ENCODE measurements at regions not wholly inside any gene's neighbourhood (a gene's known extent, or its start where the extent isn't known, plus 50 kb on each side); places are given as distances from the start of the nearest gene placed in this dataset.
"Not testable (repeated sequence)": the region's sequence is repeated elsewhere in the genome, so short reads cannot be mapped to it uniquely, and the experiment has no call there.

DNA sequence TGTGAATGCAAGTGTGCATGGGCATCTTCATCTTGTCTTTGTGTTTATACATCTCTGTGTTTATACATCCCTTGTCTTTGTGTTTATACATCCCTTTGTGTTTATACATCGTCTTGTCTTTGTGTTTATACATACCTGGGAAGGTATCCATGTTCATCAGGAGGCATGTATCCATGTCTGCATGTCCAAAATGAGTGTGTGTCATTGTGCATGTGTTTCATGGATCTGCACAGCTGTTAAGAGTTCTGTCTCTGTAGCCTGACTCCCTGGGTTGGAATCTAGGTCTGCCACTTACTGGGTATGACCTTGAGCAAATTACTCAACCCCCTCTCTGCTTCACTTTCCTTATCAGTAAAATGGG is 50.1 kb upstream of the SIRPA start:
- DNase-seq (ENCODE audit: low read depth in 2 of 2), result no peak

DNA sequence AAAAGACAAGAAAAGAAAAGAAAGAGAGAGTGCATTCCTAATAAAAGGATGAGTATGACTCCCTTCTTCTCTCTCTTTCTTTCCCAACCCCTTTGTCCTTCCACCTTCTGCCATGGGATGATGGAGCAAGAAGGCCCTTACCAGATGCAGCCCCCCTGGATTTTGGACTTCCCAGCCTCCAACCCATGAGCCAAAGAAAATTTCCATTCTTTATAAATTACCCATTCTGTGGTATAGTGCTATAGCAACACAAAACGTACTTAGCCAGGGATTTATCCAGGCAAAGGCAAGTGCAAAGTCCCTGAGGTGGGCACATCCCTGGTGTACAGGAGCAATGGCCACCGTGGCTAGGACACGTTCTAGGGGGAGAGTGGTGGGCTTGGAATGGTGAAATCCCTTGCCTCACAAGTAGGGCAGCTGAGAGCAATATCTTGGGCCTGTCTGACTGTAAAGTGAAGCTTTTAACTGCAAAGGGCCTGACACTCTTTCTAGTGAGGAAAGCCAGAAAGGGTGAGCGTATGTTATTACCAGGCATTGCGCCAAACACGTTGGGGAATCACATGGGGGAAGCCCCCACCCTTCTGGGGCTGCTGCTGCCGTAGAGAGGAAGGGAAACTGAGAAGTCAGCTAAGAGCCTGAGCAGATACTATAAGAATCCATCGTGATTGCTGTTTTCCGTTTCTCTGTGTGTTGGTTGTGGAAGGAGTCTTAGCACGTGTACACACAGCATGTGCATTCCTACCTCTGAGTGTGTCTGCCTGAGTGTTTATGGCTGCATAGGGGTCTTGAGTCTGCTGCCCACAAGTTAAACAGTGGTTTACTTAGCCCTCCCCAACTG is 50.7 kb upstream of the SIRPA start:
- peak; percentile 13 to 23 for DNase-seq (ENCODE audit: low read depth in 2 of 2)

DNA sequence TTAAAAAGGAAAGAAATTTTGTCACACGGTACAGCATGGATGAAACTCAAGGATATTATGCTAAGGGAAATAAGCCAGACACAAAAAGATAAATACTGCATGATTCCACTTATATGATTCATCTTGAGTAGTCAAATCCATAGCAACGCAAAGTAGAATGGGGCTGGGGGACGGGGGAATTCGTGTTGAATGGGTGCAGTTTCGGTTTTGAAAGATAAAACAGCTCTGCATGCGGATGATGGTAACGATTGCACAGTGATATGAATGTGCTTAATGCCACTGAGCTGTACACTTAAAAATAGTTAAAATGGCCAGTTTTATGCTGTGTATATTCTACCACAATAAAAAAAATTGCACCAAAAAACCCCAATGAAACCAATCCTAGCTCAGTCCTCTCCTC is 52.9 kb upstream of the SIRPA start:
- DNase-seq (ENCODE audit: low read depth in 2 of 2), result no peak

DNA sequence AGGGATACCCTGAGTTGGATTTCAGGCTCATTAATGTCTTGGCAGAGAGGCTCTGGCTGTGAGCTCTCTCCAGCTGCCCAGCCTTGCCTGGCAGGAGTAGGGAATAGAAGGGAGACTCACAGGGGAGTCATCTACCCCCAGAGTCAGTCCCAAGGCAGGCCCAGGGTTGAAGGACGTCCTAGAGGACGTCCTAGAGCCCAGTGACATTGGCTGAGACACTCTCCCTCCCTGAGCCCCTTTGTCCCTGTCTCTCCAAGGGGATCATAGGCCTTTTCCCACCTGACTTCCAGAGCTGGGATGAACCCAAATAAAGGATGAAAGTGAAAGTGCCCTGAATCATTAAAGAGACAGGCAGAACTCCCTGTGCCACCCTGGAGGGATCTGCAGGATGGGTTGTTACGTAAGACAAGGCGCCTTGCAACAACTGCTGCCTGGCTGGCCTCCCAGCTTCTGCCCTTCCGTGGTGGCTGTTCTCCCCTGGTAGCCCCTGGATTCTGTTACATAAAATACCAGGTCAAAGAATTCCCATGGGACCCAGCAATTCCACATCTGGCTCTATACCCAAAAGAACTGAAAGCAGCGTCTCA is 53.6 kb upstream of the SIRPA start:
- no peak for DNase-seq (ENCODE audit: low read depth in 2 of 2)

DNA sequence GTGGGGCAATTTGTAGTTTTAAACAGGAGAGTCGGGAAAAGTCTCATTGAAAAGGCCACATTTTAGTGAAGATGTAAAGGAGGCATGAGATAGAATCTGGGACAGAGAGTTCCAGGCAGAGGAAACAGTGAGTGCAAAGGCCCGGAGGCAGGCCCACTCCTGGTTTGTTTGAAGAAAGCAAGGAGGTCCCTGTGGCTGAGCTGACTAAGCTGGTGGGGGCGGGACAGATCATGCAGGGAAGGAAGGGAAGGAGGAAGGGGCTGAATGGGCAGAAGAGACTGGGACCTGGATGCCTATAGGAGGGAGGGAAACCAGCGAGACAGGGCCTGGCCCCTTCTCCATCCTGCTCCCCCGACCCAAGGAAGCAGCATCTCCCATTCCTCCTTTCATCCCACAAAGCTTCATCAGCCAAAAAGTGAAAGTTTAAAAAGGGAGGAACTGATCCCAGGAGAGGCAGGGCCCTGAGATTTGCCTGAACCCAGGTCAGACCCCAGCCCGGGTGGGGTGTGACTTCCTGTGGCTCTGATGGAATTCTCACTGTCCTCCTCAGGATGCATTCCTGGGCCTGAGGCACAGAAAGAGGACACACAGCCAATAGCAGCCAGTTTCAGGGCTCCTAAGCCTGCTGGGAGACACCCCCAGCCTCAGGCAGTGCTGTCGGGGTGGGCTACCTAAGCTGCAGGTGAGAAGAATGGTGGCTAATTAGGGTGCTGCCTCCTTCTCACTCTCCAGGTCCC is 54.2 kb upstream of the SIRPA start:
- DNase-seq (ENCODE audit: low read depth in 2 of 2), result no peak

DNA sequence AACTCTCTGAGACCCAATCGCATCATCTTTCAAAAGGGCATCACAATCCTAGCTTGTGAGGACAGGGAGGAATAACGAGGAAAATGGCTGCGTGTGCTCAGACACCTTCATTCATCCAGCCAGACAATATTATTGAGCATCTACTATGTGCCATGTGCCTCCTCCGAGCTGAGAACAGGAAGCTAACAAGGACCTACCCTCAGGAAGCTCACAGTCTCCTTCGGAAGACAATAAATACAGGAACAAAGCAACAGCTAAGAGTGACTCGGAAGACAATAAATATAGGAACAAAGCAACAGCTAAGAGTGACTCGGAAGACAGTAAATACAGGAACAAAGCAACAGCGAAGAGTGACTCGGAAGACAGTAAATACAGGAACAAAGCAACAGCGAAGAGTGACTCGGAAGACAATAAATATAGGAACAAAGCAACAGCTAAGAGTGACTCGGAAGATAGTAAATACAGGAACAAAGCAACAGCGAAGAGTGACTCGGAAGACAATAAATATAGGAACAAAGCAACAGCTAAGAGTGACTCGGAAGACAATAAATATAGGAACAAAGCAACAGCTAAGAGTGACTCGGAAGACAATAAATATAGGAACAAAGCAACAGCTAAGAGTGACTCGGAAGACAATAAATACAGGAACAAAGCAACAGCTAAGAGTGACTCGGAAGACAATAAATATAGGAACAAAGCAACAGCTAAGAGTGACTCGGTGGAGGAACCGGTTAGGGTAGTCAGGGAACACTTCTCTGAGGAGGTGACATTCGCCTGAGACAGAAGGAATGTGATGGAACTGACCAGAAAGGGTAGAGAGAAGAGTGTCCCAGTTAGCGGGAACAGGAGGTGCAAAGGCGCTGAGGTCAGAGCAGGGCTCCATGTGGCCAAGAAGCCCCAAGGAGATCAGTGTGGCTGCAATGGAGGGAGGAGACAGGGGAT is 55.6 kb upstream of the SIRPA start:
- DNase-seq (ENCODE audit: low read depth in 2 of 2), result not testable (repeated sequence)

DNA sequence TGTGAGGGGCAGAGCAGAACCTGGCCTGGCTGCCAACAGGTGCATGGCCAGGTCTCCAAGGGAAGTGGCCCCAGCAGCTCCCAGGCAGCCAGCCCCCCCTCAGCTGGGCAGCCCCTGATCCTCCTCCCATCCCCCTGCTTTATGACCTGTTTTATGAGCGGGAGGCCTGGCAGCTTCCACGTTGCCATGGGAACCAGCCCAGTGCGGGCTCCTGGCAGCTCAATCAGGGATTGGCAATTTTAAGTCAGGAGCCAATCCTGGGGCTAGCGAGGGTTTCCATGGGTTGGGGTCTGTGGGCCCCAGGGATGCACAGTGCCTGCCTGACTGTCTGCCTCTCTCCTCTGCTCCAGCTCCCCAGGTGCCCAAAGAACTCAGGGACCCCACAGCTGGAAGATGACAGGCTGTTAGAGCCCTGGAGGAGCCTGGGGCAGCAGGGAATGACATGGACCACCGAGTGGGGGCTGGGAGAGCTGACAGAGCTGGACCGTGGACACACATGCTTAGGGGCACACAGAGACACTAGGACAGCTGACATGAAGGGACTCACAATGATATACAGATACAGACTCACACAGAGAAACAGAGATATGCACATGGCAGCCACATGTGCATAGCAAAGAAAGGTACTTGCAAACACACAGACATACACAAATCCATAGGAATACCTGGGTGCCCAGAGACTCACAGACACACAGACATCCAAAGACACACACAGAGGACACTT is 56.5 kb upstream of the SIRPA start:
- no peak for DNase-seq (ENCODE audit: low read depth in 2 of 2)

DNA sequence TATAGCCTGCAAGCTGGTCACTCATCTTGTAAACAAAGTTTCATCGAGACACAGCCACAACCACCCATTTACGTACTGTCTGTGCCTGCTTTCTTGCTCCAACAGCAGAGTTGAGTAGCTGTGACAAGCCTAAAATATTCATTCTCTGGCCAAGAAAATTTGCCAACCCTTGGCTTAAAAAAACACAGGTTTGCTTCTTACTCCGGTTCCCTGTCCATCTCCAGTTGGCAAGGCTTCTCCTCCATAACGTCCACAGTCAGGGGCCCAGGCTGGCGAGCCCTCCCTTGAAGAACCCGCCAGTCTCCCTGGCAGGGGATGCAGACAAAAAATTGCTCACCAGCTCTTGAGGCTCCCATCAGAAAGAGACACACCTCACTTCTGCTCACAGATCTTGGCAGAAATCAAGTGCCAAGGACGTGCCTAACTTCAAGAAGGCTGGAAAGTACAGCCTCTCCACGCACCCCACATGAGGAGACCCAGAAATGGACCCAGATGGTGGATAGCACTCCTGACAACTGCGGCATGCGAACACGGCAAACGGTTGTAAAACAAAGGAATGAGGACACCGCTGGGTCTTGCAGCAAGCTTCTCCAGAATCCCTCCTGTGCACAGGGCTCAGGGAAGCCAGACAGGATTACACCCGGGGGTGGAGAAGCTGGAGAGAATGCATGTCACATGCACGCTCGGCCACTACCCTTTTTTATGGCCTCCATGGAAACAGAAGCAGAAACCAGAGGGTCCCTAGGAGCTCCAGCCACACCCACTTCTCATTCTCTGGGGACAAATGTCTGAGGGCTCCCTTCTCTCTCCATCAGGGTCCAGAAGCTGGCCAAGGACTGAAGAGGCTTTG is 59.8 kb upstream of the SIRPA start:
- no peak for DNase-seq (ENCODE audit: low read depth in 2 of 2)

DNA sequence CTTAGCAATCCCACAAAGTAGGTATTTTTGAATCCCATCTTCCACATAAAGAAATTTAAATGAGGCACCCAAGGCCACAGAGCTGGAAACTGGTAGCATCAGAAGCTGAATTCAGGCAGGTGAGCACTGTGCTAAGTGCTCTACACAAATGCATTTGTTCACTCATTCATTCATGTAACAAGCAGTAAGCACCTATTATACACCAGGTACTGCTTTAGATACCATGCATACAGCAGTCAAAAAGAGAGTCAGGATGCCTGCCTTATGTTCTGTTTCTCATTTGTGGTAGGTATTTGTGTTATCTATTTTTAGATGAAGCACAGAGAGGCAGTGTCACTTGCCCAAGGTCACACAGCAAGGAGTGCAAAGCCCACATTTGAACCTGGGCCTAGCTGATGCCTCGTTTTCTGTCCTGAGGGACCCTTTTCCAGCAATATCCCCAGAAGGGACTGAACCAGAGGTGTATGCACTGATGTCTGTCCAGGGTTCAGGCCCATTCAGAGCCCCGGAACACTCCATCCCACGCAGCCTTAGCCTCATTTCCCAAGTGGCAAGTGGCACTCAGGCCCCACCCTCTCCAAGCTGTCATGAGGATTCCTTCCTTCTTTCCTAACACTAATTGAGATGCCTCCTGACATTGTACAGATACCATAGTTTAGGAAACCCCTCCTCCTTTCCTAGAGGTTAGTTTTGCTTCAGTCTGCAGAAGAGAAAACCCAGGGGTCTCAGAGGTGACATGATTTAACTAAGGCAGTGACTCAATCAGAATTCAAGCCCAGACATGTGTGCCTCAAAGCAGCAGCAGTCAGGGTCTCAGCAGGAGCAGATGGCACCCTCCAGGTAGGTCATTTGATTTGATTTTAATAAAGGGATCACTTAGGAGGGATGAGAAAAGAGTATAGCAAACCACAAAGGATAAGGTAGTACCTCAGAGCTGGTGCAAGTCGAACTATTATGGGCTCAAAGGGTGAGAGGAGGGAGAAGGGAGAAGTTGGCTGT is 61.2 kb upstream of the SIRPA start:
- no peak for DNase-seq (ENCODE audit: low read depth in 2 of 2)

DNA sequence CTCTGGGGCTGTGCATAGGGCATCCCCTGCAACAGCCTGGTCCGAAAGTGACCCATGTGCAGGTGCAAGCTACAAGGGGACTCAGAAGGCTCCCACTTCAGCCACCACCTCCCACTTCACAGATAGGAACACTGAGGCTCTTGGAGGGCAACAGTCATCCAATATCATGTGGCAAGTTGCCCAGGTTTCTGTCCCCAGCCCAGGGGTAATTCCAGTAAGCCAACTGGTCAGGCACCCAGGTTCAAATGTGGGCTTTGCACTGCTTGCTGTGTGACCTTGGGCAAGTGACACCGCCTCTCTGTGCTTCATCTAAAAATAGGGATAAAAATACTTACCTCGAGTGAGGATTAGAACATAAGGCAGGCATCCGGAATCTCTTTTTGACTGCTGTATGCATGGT is 62.0 kb upstream of the SIRPA start:
- DNase-seq (ENCODE audit: low read depth in 2 of 2), result no peak

DNA sequence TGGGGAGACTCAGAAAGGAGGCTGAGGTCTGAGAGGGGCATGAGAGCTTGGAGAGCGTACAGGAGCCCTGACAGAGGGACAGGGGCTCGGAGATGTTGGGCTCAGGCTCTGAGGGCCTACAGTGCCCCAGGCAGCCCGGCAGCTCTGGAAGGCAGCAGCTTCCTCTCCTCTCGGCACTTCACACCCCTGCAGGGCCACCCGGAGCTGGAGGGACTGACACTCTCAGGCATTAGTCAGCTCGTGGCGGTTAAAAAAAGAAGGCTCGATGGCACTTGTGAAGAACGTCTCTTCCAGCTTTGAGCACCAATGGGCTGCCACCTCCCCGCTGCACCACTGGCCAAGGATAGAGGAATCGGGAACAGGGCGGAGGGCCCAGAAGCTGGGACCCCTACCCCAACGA is 62.6 kb upstream of the SIRPA start:
- DNase-seq (ENCODE audit: low read depth in 2 of 2), result no peak

DNA sequence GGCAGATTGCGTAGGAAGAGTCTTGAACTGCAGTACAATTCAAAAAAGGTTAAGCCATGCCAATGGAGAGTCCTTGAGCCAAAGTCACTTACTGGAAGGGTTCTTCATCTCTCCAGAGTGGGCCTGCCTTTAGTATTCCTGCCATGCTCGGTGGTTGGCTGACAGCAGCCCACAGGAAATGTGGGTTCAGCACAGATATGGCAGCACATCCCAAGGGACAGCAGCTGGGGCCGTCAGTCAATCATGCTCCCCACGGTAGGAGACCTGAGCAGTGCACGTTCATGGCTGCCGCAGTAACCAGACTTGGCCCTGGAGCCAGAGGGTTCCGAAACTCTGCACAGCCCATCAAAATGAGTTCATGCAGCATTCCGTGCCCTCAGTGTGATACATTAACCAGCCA is 63.6 kb upstream of the SIRPA start:
- no peak for DNase-seq (ENCODE audit: low read depth in 2 of 2)

DNA sequence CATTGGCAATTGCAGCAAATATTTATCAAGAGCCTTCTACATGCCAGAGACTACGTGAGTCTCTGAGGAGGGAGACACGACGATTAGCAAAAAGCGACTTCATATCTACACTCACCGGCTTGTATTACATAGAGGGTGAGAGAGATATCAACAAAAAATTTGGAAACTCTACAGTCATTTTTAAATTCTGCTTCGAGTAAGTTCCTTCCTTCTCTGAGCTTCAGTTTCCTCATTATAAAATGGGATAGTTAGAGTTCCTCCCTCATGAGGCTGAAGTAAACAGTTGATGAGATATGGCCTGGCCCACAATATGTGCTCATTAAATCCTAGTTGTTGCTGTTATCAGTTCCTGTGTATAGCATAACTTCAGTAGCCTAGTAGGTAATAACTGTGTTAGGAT is 64.1 kb upstream of the SIRPA start:
- no peak for DNase-seq (ENCODE audit: low read depth in 2 of 2)

DNA sequence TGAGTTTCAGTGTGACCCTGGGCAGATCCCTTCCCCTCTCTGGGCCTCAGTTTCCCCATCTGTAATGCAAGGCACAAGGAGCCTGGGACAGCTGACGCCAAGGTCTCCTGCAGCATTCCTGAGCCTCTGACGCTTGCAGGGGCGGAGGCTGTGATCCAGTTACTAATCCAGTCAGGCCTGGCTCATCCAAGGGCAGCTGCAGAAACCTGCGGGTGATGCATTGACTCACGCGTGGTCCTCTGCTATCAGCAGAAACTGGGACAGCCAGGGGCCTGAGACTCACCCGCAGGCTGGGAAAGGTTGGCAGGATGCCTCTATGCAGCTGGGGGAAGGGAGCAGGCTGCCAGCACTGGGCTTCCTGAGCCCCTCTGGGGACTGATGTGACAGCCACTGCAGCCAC is 65.0 kb upstream of the SIRPA start:
- DNase-seq (ENCODE audit: low read depth in 2 of 2), result no peak

DNA sequence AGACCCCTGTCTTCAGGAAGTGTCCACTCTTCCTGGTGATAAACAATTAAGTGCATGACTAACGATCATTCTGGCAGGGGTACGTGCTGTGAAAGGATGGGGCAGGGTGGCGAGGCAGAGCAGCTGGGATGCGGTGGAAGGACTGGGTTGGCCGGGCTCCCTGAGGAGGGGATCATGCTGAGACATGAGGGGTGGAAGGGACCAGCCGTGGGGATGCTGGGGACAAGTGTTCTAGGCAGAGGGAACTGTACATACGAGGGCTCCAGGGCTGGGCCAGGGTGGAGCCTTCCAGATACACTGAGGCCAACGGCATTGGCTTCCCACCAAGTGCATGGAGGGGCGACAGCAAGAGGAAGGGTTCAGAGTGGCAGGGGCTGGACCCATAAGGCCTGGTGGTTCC is 65.7 kb upstream of the SIRPA start:
- no peak for DNase-seq (ENCODE audit: low read depth in 2 of 2)

DNA sequence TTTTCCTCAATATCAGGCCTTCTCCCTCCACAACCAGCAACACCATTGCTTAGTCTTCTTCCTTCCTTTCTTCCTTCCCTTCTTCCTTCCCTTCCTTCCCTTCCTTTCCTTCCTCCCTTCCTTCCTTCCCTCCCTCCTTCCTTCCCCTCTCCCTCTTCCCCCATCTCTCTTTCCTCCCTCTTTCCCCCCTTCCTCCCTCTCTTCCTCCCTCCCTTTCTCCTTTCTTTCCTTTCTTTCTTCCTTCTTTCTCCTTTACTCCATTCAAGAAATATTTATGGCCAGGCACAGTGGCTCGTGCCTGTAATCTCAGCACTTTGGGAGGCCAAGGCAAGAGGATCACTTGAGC is 66.4 kb upstream of the SIRPA start:
- DNase-seq (ENCODE audit: low read depth in 2 of 2), result no peak

DNA sequence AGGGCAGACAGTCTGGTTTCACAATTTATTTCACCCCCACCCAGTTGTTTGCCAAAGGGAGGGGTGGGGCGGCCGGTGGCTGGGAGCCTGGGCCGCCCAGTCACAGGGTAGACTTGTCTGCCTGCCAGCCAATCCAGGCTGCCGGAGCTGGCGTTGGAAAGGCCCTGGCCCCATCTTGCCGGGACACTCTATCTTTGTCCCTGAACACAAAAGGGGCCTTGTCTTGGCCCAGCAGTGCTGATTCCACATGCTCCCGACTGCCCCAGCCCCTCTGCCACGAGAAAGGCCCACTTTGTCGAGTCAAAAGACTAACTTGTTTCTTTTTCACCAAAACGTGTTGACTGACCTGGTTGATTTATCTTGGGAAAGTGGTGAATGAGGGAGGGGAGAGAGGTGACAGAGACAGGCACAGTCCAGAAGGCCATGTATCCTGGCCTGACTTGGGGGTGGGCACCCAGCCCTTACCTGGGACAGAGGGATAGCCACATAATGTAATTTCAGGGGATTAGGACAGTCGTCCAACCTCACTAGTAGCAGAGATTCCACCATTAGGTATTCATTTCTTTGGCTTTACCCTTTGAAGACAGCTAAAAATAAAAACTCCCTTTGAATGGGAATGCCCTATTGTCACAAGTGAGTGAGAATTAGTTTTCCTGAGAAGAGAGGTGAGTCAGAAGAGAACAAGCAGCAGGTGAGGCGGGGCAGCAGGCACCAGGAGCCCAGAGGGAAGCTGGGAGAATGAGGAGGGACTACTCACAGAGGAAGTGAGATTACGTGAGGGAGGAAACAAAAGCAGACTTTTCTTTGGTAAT is 67.0 kb upstream of the SIRPA start:
- DNase-seq (ENCODE audit: low read depth in 2 of 2), result no peak

DNA sequence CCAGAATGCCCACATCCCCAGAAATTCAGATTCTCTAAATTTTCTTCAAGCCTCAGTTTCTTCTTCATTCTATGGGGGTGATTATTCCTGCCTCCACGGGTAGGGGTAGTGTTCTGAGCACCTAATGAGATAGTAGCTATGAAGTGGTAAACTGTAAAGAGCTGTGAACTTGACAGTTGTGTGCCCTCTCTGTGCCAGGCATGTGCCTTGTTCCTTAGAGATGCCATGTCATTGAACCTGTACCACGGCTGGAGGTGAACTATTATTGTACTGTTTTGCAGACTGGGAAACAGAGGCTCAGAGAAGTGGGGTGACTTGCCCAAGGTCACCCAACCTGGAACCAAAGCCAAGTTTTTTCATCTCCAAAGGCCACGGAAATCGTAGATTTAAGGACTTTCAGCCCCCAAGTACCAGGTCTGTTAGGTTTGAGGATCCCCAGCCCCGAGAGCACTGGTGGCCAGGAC is 67.7 kb upstream of the SIRPA start:
- DNase-seq (ENCODE audit: low read depth in 2 of 2), result no peak

Measured in stimulated activated CD8-positive, alpha-beta memory T cell treated with anti-CD3 and anti-CD28 coated beads, Interleukin-15, amount 100 ng/mL, for 48 hours (primary cell).